ENCODE measurements at regions not wholly inside any gene's neighbourhood (a gene's known extent, or its start where the extent isn't known, plus 50 kb on each side); places are given as distances from the start of the nearest gene placed in this dataset.

GRCh38 chr14:62436261-62436660 lies 609.0 kb downstream of the KCNH5 start:
- DNase-seq (ENCODE audit: insufficient read length, low spot score) (no peak), FAIRE-seq (no peak)
- TF ChIP-seq POLR2A (IDR thresholded peaks at IDR 0.05; ENCODE audit: low read depth, low read length) (no peak), PAX5 (IDR thresholded peaks at IDR 0.05; ENCODE audit: insufficient read depth, low read length, severe bottlenecking) (no peak), POU2F2 (IDR thresholded peaks at IDR 0.05; ENCODE audit: low read depth, low read length) (no peak), POLR2AphosphoS5 (IDR thresholded peaks at IDR 0.05; ENCODE audit: low read depth, low read length) (no peak), TAF1 (IDR thresholded peaks at IDR 0.05; ENCODE audit: low read depth, low read length) (no peak), SPI1 (IDR thresholded peaks at IDR 0.05; ENCODE audit: low read depth, low read length) (no peak)

GRCh38 chr14:62439210-62439609 lies 606.0 kb downstream of the KCNH5 start:
- FAIRE-seq, result no peak
- TF ChIP-seq POU2F2 (IDR thresholded peaks at IDR 0.05; ENCODE audit: low read depth, low read length), result no peak
- no peak for TF ChIP-seq POLR2A (IDR thresholded peaks at IDR 0.05; ENCODE audit: low read depth, low read length)
- DNase-seq (ENCODE audit: insufficient read length, low spot score), result no peak

GRCh38 chr14:62443796-62444195 lies 601.5 kb downstream of the KCNH5 start:
- FAIRE-seq (no peak), DNase-seq (ENCODE audit: insufficient read length, low spot score) (no peak)
- TF ChIP-seq POLR2AphosphoS5 (IDR thresholded peaks at IDR 0.05; ENCODE audit: low read depth, low read length), result no peak
- TF ChIP-seq POLR2A (IDR thresholded peaks at IDR 0.05; ENCODE audit: low read depth, low read length), result no peak
- TF ChIP-seq TAF1 (IDR thresholded peaks at IDR 0.05; ENCODE audit: low read depth, low read length), result no peak
- TF ChIP-seq SPI1 (IDR thresholded peaks at IDR 0.05; ENCODE audit: low read depth, low read length), result no peak
- no peak for TF ChIP-seq POU2F2 (IDR thresholded peaks at IDR 0.05; ENCODE audit: low read depth, low read length)
- no peak for TF ChIP-seq PAX5 (IDR thresholded peaks at IDR 0.05; ENCODE audit: insufficient read depth, low read length, severe bottlenecking)

GRCh38 chr14:62445570-62445969 lies 599.7 kb downstream of the KCNH5 start:
- no peak for TF ChIP-seq SPI1 (IDR thresholded peaks at IDR 0.05; ENCODE audit: low read depth, low read length)
- FAIRE-seq, result no peak
- DNase-seq (ENCODE audit: insufficient read length, low spot score), result no peak

- TF ChIP-seq POLR2AphosphoS5 (IDR thresholded peaks at IDR 0.05; ENCODE audit: low read depth, low read length) (no peak), POU2F2 (IDR thresholded peaks at IDR 0.05; ENCODE audit: low read depth, low read length) (no peak), SPI1 (IDR thresholded peaks at IDR 0.05; ENCODE audit: low read depth, low read length) (no peak), PAX5 (IDR thresholded peaks at IDR 0.05; ENCODE audit: insufficient read depth, low read length, severe bottlenecking) (no peak)
- FAIRE-seq, result no peak
- no peak for DNase-seq (ENCODE audit: insufficient read length, low spot score)
Observed at GRCh38 chr14:62451221-62451620, 594.0 kb downstream of the KCNH5 start.

GRCh38 chr14:62453226-62453625 lies 592.0 kb downstream of the KCNH5 start:
- no peak for TF ChIP-seq POU2F2 (IDR thresholded peaks at IDR 0.05; ENCODE audit: low read depth, low read length)
- TF ChIP-seq SPI1 (IDR thresholded peaks at IDR 0.05; ENCODE audit: low read depth, low read length), result no peak
- no peak for TF ChIP-seq POLR2AphosphoS5 (IDR thresholded peaks at IDR 0.05; ENCODE audit: low read depth, low read length)
- TF ChIP-seq POLR2A (IDR thresholded peaks at IDR 0.05; ENCODE audit: low read depth, low read length), result no peak
- no peak for TF ChIP-seq TAF1 (IDR thresholded peaks at IDR 0.05; ENCODE audit: low read depth, low read length)
- no peak for TF ChIP-seq PAX5 (IDR thresholded peaks at IDR 0.05; ENCODE audit: insufficient read depth, low read length, severe bottlenecking)
- no peak for DNase-seq (ENCODE audit: insufficient read length, low spot score)
- FAIRE-seq, result no peak

GRCh38 chr14:62455446-62455845 lies 589.8 kb downstream of the KCNH5 start:
- TF ChIP-seq SPI1 (IDR thresholded peaks at IDR 0.05; ENCODE audit: low read depth, low read length) (no peak), PAX5 (IDR thresholded peaks at IDR 0.05; ENCODE audit: insufficient read depth, low read length, severe bottlenecking) (no peak), POU2F2 (IDR thresholded peaks at IDR 0.05; ENCODE audit: low read depth, low read length) (no peak), TAF1 (IDR thresholded peaks at IDR 0.05; ENCODE audit: low read depth, low read length) (no peak), POLR2AphosphoS5 (IDR thresholded peaks at IDR 0.05; ENCODE audit: low read depth, low read length) (no peak), POLR2A (IDR thresholded peaks at IDR 0.05; ENCODE audit: low read depth, low read length) (no peak)
- no peak for DNase-seq (ENCODE audit: insufficient read length, low spot score)
- no peak for FAIRE-seq

- no peak for FAIRE-seq
- DNase-seq (ENCODE audit: insufficient read length, low spot score), result no peak
- TF ChIP-seq TAF1 (IDR thresholded peaks at IDR 0.05; ENCODE audit: low read depth, low read length), result no peak
- TF ChIP-seq POLR2A (IDR thresholded peaks at IDR 0.05; ENCODE audit: low read depth, low read length), result no peak
- TF ChIP-seq PAX5 (IDR thresholded peaks at IDR 0.05; ENCODE audit: insufficient read depth, low read length, severe bottlenecking), result no peak
- no peak for TF ChIP-seq SPI1 (IDR thresholded peaks at IDR 0.05; ENCODE audit: low read depth, low read length)
- TF ChIP-seq POU2F2 (IDR thresholded peaks at IDR 0.05; ENCODE audit: low read depth, low read length), result no peak
- no peak for TF ChIP-seq POLR2AphosphoS5 (IDR thresholded peaks at IDR 0.05; ENCODE audit: low read depth, low read length)
Observed at GRCh38 chr14:62462988-62463387, 582.3 kb downstream of the KCNH5 start.

- TF ChIP-seq POLR2AphosphoS5 (IDR thresholded peaks at IDR 0.05; ENCODE audit: low read depth, low read length) (no peak), POLR2A (IDR thresholded peaks at IDR 0.05; ENCODE audit: low read depth, low read length) (no peak), TAF1 (IDR thresholded peaks at IDR 0.05; ENCODE audit: low read depth, low read length) (no peak), SPI1 (IDR thresholded peaks at IDR 0.05; ENCODE audit: low read depth, low read length) (no peak), POU2F2 (IDR thresholded peaks at IDR 0.05; ENCODE audit: low read depth, low read length) (no peak), PAX5 (IDR thresholded peaks at IDR 0.05; ENCODE audit: insufficient read depth, low read length, severe bottlenecking) (no peak)
- FAIRE-seq, result no peak
- no peak for DNase-seq (ENCODE audit: insufficient read length, low spot score)
Observed at GRCh38 chr14:62468946-62469345, 576.3 kb downstream of the KCNH5 start.

- DNase-seq (ENCODE audit: insufficient read length, low spot score), result no peak
- no peak for TF ChIP-seq POLR2A (IDR thresholded peaks at IDR 0.05; ENCODE audit: low read depth, low read length)
- FAIRE-seq, result no peak
Observed at GRCh38 chr14:62470935-62471334, 574.3 kb downstream of the KCNH5 start.

- FAIRE-seq, result no peak
- TF ChIP-seq PAX5 (IDR thresholded peaks at IDR 0.05; ENCODE audit: insufficient read depth, low read length, severe bottlenecking), result no peak
- no peak for TF ChIP-seq POU2F2 (IDR thresholded peaks at IDR 0.05; ENCODE audit: low read depth, low read length)
- no peak for TF ChIP-seq TAF1 (IDR thresholded peaks at IDR 0.05; ENCODE audit: low read depth, low read length)
- no peak for TF ChIP-seq POLR2AphosphoS5 (IDR thresholded peaks at IDR 0.05; ENCODE audit: low read depth, low read length)
- TF ChIP-seq POLR2A (IDR thresholded peaks at IDR 0.05; ENCODE audit: low read depth, low read length), result no peak
Observed at GRCh38 chr14:62491146-62491545, 554.1 kb downstream of the KCNH5 start.

More at GRCh38 chr14:62491146-62491545, 554.1 kb downstream of the KCNH5 start:
- no peak for DNase-seq (ENCODE audit: insufficient read length, low spot score)

All from GM12891 (cell line).